ENCODE measurements at regions not wholly inside any gene's neighbourhood (a gene's known extent, or its start where the extent isn't known, plus 50 kb on each side); places are given as distances from the start of the nearest gene placed in this dataset.

GRCh38 chr16:79402920-79403319 lies 197.6 kb downstream of the MAF start:
- Histone ChIP-seq H3K9me3 (ENCODE audit: control insufficient read depth in 2 of 2, low read length in 2 of 2) (no peaks in the 10 kb centered on the region), H3K27me3 (ENCODE audit: control insufficient read depth in 2 of 2, insufficient read depth in 2 of 2, low read length in 2 of 2) (no peaks in the 10 kb centered on the region), H3K27ac (ENCODE audit: low read depth in 2 of 2, low read length in 2 of 2) (peak overlapping the region; percentile 75 to 76), H3K4me1 (ENCODE audit: control insufficient read depth in 2 of 2, insufficient read depth in 2 of 2, low read length in 2 of 2) (peaks cover 15 to 31% of the 10 kb centered on the region in 2 donors), H3K36me3 (ENCODE audit: control insufficient read depth in 2 of 2, insufficient read depth in 2 of 2, low read length in 2 of 2) (no peaks in the 10 kb centered on the region), H3K4me3 (ENCODE audit: low read length in 2 of 2) (no peak overlapping the region), H3K9ac (ENCODE audit: low read depth in 1 of 2, low read length in 2 of 2) (peak overlapping the region in 1 of 2 donors; percentile 18)

DNA sequence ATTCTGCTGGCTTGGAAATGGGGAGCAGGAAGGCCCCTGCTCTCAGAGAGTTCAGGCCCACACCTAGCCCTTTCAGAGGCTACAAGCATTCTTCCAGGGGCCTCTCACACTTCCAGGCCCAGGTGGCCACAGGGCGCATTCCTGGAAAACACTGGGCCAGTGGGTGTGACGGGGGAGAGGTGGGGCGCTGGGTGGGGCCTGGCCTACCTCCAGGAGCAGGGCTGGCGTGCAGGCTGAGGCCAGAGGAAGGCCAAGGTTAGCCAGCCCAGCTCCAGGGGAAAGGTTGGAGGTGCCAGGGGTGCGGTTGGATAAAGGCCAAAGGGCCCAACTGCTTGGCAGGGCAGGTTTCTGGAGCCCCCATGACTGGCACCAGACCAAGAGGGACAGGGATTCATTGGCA lies 198.2 kb downstream of the MAF start:
- Histone ChIP-seq H3K27ac (ENCODE audit: low read depth in 2 of 2, low read length in 2 of 2) (peak overlapping the region; percentile 75 to 76), H3K4me3 (ENCODE audit: low read length in 2 of 2) (no peak overlapping the region), H3K4me1 (ENCODE audit: control insufficient read depth in 2 of 2, insufficient read depth in 2 of 2, low read length in 2 of 2) (peaks cover 15 to 31% of the 10 kb centered on the region in 2 donors), H3K9me3 (ENCODE audit: control insufficient read depth in 2 of 2, low read length in 2 of 2) (no peaks in the 10 kb centered on the region), H3K36me3 (ENCODE audit: control insufficient read depth in 2 of 2, insufficient read depth in 2 of 2, low read length in 2 of 2) (no peaks in the 10 kb centered on the region), H3K9ac (ENCODE audit: low read depth in 1 of 2, low read length in 2 of 2) (peak overlapping the region; percentile 9 to 18), H3K27me3 (ENCODE audit: control insufficient read depth in 2 of 2, insufficient read depth in 2 of 2, low read length in 2 of 2) (no peaks in the 10 kb centered on the region)

DNA sequence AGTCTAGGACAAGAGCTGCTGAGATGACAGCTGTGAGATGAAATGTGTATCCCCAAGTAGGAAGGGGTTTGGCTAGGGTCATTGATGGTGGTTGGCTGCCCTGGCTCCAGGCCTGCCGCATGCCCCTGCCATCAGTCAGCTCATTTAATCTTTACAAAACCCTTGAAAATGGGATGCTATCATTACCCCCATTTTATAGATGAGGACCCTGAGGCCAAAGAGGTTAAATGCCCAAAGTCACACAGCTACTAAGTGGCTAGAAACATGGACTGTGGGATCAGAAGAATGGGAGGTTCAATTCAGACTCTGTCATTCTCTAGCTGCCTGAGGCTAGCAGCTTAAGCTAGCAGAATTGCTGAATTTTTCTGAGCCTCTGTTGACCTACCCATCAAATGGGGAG lies 198.8 kb downstream of the MAF start:
- peak overlapping the region; percentile 9 to 18 for H3K9ac ChIP-seq (ENCODE audit: low read depth in 1 of 2, low read length in 2 of 2)

DNA sequence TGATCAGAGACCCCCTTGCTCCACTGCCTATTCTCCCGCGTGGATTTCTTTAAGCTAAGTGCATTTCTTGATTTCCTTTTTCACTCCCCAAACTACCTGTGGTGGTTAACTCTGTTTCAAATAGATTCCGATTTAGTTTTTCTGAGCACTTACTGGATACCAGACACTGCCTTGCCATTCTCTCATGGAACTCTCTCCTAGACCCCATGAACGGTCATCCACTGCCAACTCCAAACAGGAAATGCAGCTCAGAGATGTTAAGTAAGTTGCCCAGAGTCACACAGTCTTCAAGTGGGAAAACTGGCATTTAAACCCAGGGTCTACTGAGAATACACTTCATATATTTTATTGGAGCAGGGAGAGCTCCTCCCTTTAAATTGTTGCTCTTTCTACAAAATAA lies 199.4 kb downstream of the MAF start:
- no peaks in the 10 kb centered on the region for H3K9me3 ChIP-seq (ENCODE audit: control insufficient read depth in 2 of 2, low read length in 2 of 2)
- no peak overlapping the region for H3K4me3 ChIP-seq (ENCODE audit: low read length in 2 of 2)
- peak overlapping the region; percentile 69 to 78 for H3K27ac ChIP-seq (ENCODE audit: low read depth in 2 of 2, low read length in 2 of 2)
- H3K36me3 ChIP-seq (ENCODE audit: control insufficient read depth in 2 of 2, insufficient read depth in 2 of 2, low read length in 2 of 2), result no peaks in the 10 kb centered on the region
- no peaks in the 10 kb centered on the region for H3K27me3 ChIP-seq (ENCODE audit: control insufficient read depth in 2 of 2, insufficient read depth in 2 of 2, low read length in 2 of 2)
- H3K4me1 ChIP-seq (ENCODE audit: control insufficient read depth in 2 of 2, insufficient read depth in 2 of 2, low read length in 2 of 2), result peaks cover 15 to 31% of the 10 kb centered on the region in 2 donors
- no peak overlapping the region for H3K9ac ChIP-seq (ENCODE audit: low read depth in 1 of 2, low read length in 2 of 2)

More for the DNA sequence above, 198.8 kb downstream of the MAF start:
- Histone ChIP-seq H3K4me3 (ENCODE audit: low read length in 2 of 2) (no peak overlapping the region), H3K9me3 (ENCODE audit: control insufficient read depth in 2 of 2, low read length in 2 of 2) (no peaks in the 10 kb centered on the region), H3K4me1 (ENCODE audit: control insufficient read depth in 2 of 2, insufficient read depth in 2 of 2, low read length in 2 of 2) (peaks cover 15 to 31% of the 10 kb centered on the region in 2 donors), H3K27me3 (ENCODE audit: control insufficient read depth in 2 of 2, insufficient read depth in 2 of 2, low read length in 2 of 2) (no peaks in the 10 kb centered on the region), H3K36me3 (ENCODE audit: control insufficient read depth in 2 of 2, insufficient read depth in 2 of 2, low read length in 2 of 2) (no peaks in the 10 kb centered on the region), H3K27ac (ENCODE audit: low read depth in 2 of 2, low read length in 2 of 2) (peak overlapping the region; percentile 75 to 76)

GRCh38 chr16:79400462-79401149 lies 199.9 kb downstream of the MAF start:
- Histone ChIP-seq H3K9ac (ENCODE audit: low read depth in 1 of 2, low read length in 2 of 2) (no peak overlapping the region), H3K9me3 (ENCODE audit: control insufficient read depth in 2 of 2, low read length in 2 of 2) (no peaks in the 10 kb centered on the region), H3K4me3 (ENCODE audit: low read length in 2 of 2) (no peak overlapping the region), H3K36me3 (ENCODE audit: control insufficient read depth in 2 of 2, insufficient read depth in 2 of 2, low read length in 2 of 2) (no peaks in the 10 kb centered on the region), H3K27me3 (ENCODE audit: control insufficient read depth in 2 of 2, insufficient read depth in 2 of 2, low read length in 2 of 2) (no peaks in the 10 kb centered on the region), H3K27ac (ENCODE audit: low read depth in 2 of 2, low read length in 2 of 2) (peak overlapping the region; percentile 69 to 78), H3K4me1 (ENCODE audit: control insufficient read depth in 2 of 2, insufficient read depth in 2 of 2, low read length in 2 of 2) (peaks cover 15 to 31% of the 10 kb centered on the region in 2 donors)

DNA sequence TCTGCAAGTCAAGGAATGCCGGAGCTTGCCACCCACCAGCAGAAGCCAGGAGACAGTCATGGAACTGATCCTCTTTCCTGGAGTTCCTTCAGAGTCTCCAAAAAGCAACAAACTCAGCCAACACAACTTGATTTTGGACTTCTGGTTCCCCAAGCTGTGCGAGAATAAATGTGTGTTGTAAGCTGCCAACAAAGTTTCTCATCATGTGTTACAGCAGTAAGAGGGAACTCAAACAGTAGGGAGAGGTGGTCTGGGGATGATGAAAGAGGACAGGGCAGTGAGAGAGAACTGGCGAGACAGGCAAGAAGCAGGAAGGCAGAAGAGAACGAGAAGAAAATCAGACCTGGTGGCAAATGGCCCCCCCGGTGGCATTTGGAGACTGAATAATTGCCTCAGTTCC lies 204.9 kb downstream of the MAF start:
- H3K27ac ChIP-seq (ENCODE audit: low read depth in 2 of 2, low read length in 2 of 2), result no peak overlapping the region
- no peaks in the 10 kb centered on the region for H3K36me3 ChIP-seq (ENCODE audit: control insufficient read depth in 2 of 2, insufficient read depth in 2 of 2, low read length in 2 of 2)
- peaks cover 0 to 6% of the 10 kb centered on the region in 2 donors for H3K4me1 ChIP-seq (ENCODE audit: control insufficient read depth in 2 of 2, insufficient read depth in 2 of 2, low read length in 2 of 2)
- H3K9ac ChIP-seq (ENCODE audit: low read depth in 1 of 2, low read length in 2 of 2), result no peak overlapping the region
- no peak overlapping the region for H3K4me3 ChIP-seq (ENCODE audit: low read length in 2 of 2)
- peaks cover 0 to 1% of the 10 kb centered on the region in 2 donors for H3K27me3 ChIP-seq (ENCODE audit: control insufficient read depth in 2 of 2, insufficient read depth in 2 of 2, low read length in 2 of 2)
- H3K9me3 ChIP-seq (ENCODE audit: control insufficient read depth in 2 of 2, low read length in 2 of 2), result no peaks in the 10 kb centered on the region

DNA sequence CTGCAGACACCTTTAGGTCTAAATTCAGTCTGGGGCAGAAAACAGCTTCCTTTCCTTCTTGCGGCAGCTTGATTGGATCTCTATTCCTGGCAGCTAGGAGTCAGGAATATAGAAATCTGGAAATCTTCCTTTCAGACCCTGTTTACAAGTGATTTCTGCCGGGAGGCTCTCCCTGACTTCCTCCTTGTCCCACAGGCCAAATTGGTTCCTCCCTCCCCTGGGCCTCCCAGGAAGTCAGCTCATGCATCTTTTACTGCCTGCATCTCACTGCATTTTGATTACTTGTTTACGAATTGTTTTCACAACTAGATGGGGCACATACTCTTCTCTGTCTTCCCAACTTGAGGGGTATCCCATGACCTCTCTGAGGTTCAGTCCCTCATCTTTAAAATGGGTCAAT lies 206.3 kb downstream of the MAF start:
- H3K9me3 ChIP-seq (ENCODE audit: control insufficient read depth in 2 of 2, low read length in 2 of 2), result no peaks in the 10 kb centered on the region
- no peaks in the 10 kb centered on the region for H3K36me3 ChIP-seq (ENCODE audit: control insufficient read depth in 2 of 2, insufficient read depth in 2 of 2, low read length in 2 of 2)
- peaks cover 0 to 3% of the 10 kb centered on the region in 2 donors for H3K27me3 ChIP-seq (ENCODE audit: control insufficient read depth in 2 of 2, insufficient read depth in 2 of 2, low read length in 2 of 2)
- H3K4me1 ChIP-seq (ENCODE audit: control insufficient read depth in 2 of 2, insufficient read depth in 2 of 2, low read length in 2 of 2), result no peaks in the 10 kb centered on the region
- H3K9ac ChIP-seq (ENCODE audit: low read depth in 1 of 2, low read length in 2 of 2), result no peak overlapping the region
- no peak overlapping the region for H3K4me3 ChIP-seq (ENCODE audit: low read length in 2 of 2)
- H3K27ac ChIP-seq (ENCODE audit: low read depth in 2 of 2, low read length in 2 of 2), result no peak overlapping the region

DNA sequence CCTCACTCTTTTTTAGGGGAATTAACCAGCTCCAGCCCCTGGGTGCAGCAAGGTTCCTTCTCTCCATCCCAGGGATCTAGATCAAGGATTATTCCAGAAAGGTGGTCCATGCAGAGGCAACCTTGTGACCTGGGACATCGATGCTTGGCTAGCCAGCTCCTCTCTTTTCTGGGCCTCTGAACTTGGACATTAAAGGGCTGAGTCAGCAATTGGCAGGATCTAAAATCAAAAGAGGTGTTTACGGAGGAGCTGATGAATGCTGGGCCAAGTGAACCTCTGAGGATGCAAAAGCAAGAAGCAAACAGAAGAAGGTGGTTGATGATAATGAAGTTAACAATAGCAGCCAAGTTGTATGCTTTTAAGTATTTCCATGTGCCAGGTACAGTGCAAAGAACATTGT lies 207.0 kb downstream of the MAF start:
- Histone ChIP-seq H3K27ac (ENCODE audit: low read depth in 2 of 2, low read length in 2 of 2) (no peak overlapping the region), H3K9me3 (ENCODE audit: control insufficient read depth in 2 of 2, low read length in 2 of 2) (no peaks in the 10 kb centered on the region), H3K4me1 (ENCODE audit: control insufficient read depth in 2 of 2, insufficient read depth in 2 of 2, low read length in 2 of 2) (no peaks in the 10 kb centered on the region), H3K36me3 (ENCODE audit: control insufficient read depth in 2 of 2, insufficient read depth in 2 of 2, low read length in 2 of 2) (no peaks in the 10 kb centered on the region), H3K4me3 (ENCODE audit: low read length in 2 of 2) (no peak overlapping the region), H3K9ac (ENCODE audit: low read depth in 1 of 2, low read length in 2 of 2) (no peak overlapping the region), H3K27me3 (ENCODE audit: control insufficient read depth in 2 of 2, insufficient read depth in 2 of 2, low read length in 2 of 2) (peaks cover 0 to 3% of the 10 kb centered on the region in 2 donors)

DNA sequence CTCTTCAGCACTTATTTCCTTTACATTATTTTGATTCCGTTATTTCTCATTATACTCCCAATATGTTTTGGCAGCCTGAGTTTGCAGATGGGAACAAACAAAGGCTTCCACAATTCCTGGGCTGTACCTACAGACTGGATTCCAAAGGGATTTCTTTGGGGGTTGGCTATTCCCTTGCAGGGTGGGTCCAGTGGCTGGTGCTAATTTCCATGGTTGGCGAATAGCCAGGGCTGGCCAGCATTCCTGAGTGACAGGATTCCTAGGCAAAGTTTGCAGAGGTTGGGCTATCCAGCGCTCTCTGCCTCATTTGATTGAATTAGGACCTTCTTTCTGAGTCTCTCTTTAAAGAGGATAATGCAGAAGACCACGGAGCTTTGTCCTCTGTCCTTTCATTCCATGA lies 207.4 kb downstream of the MAF start:
- Histone ChIP-seq H3K9me3 (ENCODE audit: control insufficient read depth in 2 of 2, low read length in 2 of 2) (no peaks in the 10 kb centered on the region), H3K27ac (ENCODE audit: low read depth in 2 of 2, low read length in 2 of 2) (no peak overlapping the region), H3K4me3 (ENCODE audit: low read length in 2 of 2) (no peak overlapping the region), H3K9ac (ENCODE audit: low read depth in 1 of 2, low read length in 2 of 2) (no peak overlapping the region), H3K27me3 (ENCODE audit: control insufficient read depth in 2 of 2, insufficient read depth in 2 of 2, low read length in 2 of 2) (peaks cover 0 to 3% of the 10 kb centered on the region in 2 donors), H3K4me1 (ENCODE audit: control insufficient read depth in 2 of 2, insufficient read depth in 2 of 2, low read length in 2 of 2) (no peaks in the 10 kb centered on the region), H3K36me3 (ENCODE audit: control insufficient read depth in 2 of 2, insufficient read depth in 2 of 2, low read length in 2 of 2) (no peaks in the 10 kb centered on the region)

DNA sequence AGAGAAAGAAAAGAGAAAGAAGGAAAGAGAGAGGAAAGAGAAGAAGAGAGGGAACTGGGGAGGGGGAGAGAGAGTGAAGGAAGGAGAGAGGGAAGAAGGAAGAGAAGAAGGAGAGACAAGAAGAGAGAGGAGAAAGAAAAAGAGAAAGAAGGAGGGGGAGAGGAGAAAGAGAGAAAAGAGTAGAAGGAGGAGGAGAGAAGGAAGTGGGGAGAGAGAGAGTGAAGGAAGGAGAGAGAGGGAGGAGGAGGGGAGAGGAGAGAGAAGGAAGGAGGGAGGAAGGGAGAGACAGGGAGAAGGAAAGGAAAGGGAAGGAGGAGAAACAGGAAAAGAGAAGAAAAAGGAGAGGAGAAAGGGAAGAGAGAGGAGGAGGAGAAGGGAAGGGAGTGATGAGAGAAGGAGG lies 208.5 kb downstream of the MAF start:
- H3K4me3 ChIP-seq (ENCODE audit: low read length in 2 of 2), result no peak overlapping the region
- no peaks in the 10 kb centered on the region for H3K36me3 ChIP-seq (ENCODE audit: control insufficient read depth in 2 of 2, insufficient read depth in 2 of 2, low read length in 2 of 2)
- no peaks in the 10 kb centered on the region for H3K9me3 ChIP-seq (ENCODE audit: control insufficient read depth in 2 of 2, low read length in 2 of 2)
- H3K9ac ChIP-seq (ENCODE audit: low read depth in 1 of 2, low read length in 2 of 2), result no peak overlapping the region
- no peaks in the 10 kb centered on the region for H3K4me1 ChIP-seq (ENCODE audit: control insufficient read depth in 2 of 2, insufficient read depth in 2 of 2, low read length in 2 of 2)
- H3K27me3 ChIP-seq (ENCODE audit: control insufficient read depth in 2 of 2, insufficient read depth in 2 of 2, low read length in 2 of 2), result peaks cover 0 to 3% of the 10 kb centered on the region in 2 donors
- no peak overlapping the region for H3K27ac ChIP-seq (ENCODE audit: low read depth in 2 of 2, low read length in 2 of 2)
